ENCODE measurements at regions not wholly inside any gene's neighbourhood (a gene's known extent, or its start where the extent isn't known, plus 50 kb on each side); places are given as distances from the start of the nearest gene placed in this dataset.

- H3K27ac Mint-ChIP-seq = peak overlapping the region; percentile 88
- H3K4me1 Mint-ChIP-seq (ENCODE audit: low read depth) = peaks cover 46% of the 10 kb centered on the region
- H3K27me3 Mint-ChIP-seq (ENCODE audit: insufficient read depth) = no peaks in the 10 kb centered on the region
- no peaks in the 10 kb centered on the region for H3K9me3 Mint-ChIP-seq
- no peak overlapping the region for H3K4me3 Mint-ChIP-seq
- no peak for DNase-seq
- peaks cover 20% of the 10 kb centered on the region for H3K36me3 Mint-ChIP-seq (ENCODE audit: low read depth)
- no peak for TF ChIP-seq CTCF (IDR thresholded peaks at IDR 0.05)
These were observed 90.2 kb downstream of the GPR85 start for GRCh38 chr7:112996331-112996871.

- peak; percentile 88 for DNase-seq
- Mint-ChIP-seq H3K4me1 (ENCODE audit: low read depth) (peaks cover 46% of the 10 kb centered on the region), H3K4me3 (peak overlapping the region; percentile 83), H3K27me3 (ENCODE audit: insufficient read depth) (no peaks in the 10 kb centered on the region), H3K9me3 (no peaks in the 10 kb centered on the region), H3K27ac (peak overlapping the region; percentile 88), H3K36me3 (ENCODE audit: low read depth) (peaks cover 20% of the 10 kb centered on the region)
- no peak for TF ChIP-seq CTCF (IDR thresholded peaks at IDR 0.05)
These were observed 91.4 kb downstream of the GPR85 start for GRCh38 chr7:112995059-112995824.

GRCh38 chr7:112994656-112995055 is 92.0 kb downstream of the GPR85 start:
- Mint-ChIP-seq H3K27me3 (ENCODE audit: insufficient read depth) (no peaks in the 10 kb centered on the region), H3K36me3 (ENCODE audit: low read depth) (peaks cover 20% of the 10 kb centered on the region), H3K27ac (peak overlapping the region; percentile 88), H3K4me1 (ENCODE audit: low read depth) (peaks cover 46% of the 10 kb centered on the region), H3K9me3 (no peaks in the 10 kb centered on the region), H3K4me3 (peak overlapping the region; percentile 83)
- DNase-seq = peak; percentile 68
- no peak for TF ChIP-seq CTCF (IDR thresholded peaks at IDR 0.05)

- peaks cover 21% of the 10 kb centered on the region for H3K36me3 Mint-ChIP-seq (ENCODE audit: low read depth)
- peaks cover 2% of the 10 kb centered on the region; the same call in 1 of the 2 replicates for H3K27me3 Mint-ChIP-seq (ENCODE audit: insufficient read depth)
- H3K4me1 Mint-ChIP-seq (ENCODE audit: low read depth) = peaks cover 29% of the 10 kb centered on the region
- H3K4me3 Mint-ChIP-seq = peak overlapping the region; percentile 33
- H3K9me3 Mint-ChIP-seq = no peaks in the 10 kb centered on the region
- H3K27ac Mint-ChIP-seq = peak overlapping the region; percentile 58
- DNase-seq = peak; percentile 43
- TF ChIP-seq CTCF (IDR thresholded peaks at IDR 0.05) = no peak
These were observed 96.0 kb downstream of the GPR85 start for GRCh38 chr7:112990624-112991023.

- Mint-ChIP-seq H3K27ac (0 out of 2 replicates have a peak overlapping the region, but pooled peaks have one; percentile 19), H3K4me1 (ENCODE audit: low read depth) (peaks cover 20% of the 10 kb centered on the region), H3K36me3 (ENCODE audit: low read depth) (peaks cover 25% of the 10 kb centered on the region), H3K27me3 (ENCODE audit: insufficient read depth) (peaks cover 2% of the 10 kb centered on the region; the same call in 1 of the 2 replicates), H3K9me3 (no peaks in the 10 kb centered on the region), H3K4me3 (no peak overlapping the region; the same call in 1 of the 2 replicates)
- no peak for TF ChIP-seq CTCF (IDR thresholded peaks at IDR 0.05)
- no peak for DNase-seq
These were observed 97.1 kb downstream of the GPR85 start for GRCh38 chr7:112989531-112989930.
